ENCODE measurements at regions not wholly inside any gene's neighbourhood (a gene's known extent, or its start where the extent isn't known, plus 50 kb on each side); places are given as distances from the start of the nearest gene placed in this dataset.

DNA sequence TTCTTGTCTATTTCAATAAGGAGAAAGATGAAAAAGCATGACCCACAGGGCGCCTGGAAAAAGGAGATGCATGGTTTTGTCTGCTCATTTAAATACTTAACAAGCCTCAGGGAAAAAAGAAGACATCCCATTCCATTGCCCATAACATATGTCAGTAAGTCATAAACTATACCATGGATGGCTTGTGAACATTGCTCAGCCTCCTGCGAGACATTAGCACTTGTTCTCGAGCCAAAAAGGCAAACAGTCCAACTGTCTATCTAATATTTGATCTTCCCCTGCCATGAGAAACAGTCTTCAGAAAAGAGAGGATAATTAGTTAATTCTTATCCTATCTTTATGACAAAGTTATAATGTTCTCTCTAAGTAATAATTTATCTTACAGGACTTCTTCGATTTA lies 527.4 kb downstream of the HACE1 start:
- Histone ChIP-seq H3K27me3 (no peaks in the 10 kb centered on the region), H3K9me3 (no peaks in the 10 kb centered on the region), H3K4me3 (no peak overlapping the region), H3K4me1 (peaks cover 0 to 6% (median 0%) of the 10 kb centered on the region in 4 donors), H3K36me3 (no peaks in the 10 kb centered on the region), H3K27ac (replicated peaks in 1 of 4) (no peak overlapping the region)
- intact Hi-C loops (cut with DNase I) = no loop called here
- TF ChIP-seq POLR2AphosphoS5 (IDR thresholded peaks at IDR 0.05) (no peak), POLR2A (IDR thresholded peaks at IDR 0.05; ENCODE audit: low read depth) (no peak), EP300 (IDR thresholded peaks at IDR 0.05) (no peak), CTCF (IDR thresholded peaks at IDR 0.05) (no peak)
- no peak for DNase-seq (ENCODE audit: extremely low spot score)
- WGBS = 60% methylated on average over 4 of the region's 4 CpGs

DNA sequence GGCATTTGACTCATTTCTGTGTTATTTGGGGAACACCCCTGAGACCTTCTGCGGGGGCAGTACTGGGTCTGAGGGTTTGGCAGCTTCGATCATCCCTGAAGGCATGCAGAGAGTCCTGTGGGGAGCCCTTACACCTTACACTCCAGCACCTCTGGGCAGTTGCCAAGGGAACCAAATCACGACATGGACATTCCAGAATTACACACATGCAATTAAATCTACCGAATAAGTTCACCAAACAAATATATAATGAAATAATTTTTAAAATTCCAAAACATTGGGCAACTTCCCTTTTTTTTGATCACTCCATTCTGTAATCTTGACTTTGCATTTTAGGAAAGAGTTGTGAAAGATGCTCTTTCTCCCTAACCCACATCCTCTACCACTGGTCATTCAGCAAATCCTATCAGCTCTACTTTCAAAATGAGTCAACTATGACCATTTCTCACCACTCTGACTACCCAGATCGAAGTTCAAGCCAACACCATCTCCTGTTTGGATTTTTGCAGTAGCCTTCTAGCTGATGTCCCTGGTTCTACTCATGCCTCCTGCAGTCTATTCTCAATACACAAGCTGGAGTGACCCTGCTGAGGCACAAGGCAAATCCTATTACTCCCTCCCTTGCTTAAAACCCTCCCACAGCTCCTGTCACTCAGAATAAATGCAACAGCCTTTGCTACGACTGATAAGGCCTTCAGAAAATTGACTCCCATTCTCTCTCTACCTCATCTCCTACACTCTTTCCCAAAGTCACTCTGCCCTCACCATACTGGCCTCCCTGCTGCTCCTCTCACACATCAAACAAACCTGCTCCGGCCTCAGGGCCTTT lies 533.3 kb downstream of the HACE1 start:
- H3K27me3 ChIP-seq = no peaks in the 10 kb centered on the region
- no peak overlapping the region for H3K4me3 ChIP-seq
- WGBS = 78% methylated on average over 7 of the region's 7 CpGs
- TF ChIP-seq CTCF (IDR thresholded peaks at IDR 0.05) = no peak
- no peak for TF ChIP-seq EP300 (IDR thresholded peaks at IDR 0.05)
- TF ChIP-seq POLR2AphosphoS5 (IDR thresholded peaks at IDR 0.05) = no peak
- no peak for TF ChIP-seq POLR2A (IDR thresholded peaks at IDR 0.05; ENCODE audit: low read depth)
- H3K36me3 ChIP-seq = no peaks in the 10 kb centered on the region
- H3K27ac ChIP-seq (replicated peaks in 1 of 4) = no peak overlapping the region
- H3K9me3 ChIP-seq = no peaks in the 10 kb centered on the region
- DNase-seq (ENCODE audit: extremely low spot score) = no peak
- intact Hi-C loops (cut with DNase I) = no loop called here
- H3K4me1 ChIP-seq = peaks cover 0 to 4% (median 2%) of the 10 kb centered on the region in 4 donors

GRCh38 chr6:104325341-104326172 lies 534.2 kb downstream of the HACE1 start:
- no peaks in the 10 kb centered on the region for H3K9me3 ChIP-seq
- DNase-seq (ENCODE audit: extremely low spot score) = no peak
- H3K4me3 ChIP-seq = no peak overlapping the region
- no peaks in the 10 kb centered on the region for H3K27me3 ChIP-seq
- intact Hi-C loops (cut with DNase I) = no loop called here
- no peaks in the 10 kb centered on the region for H3K36me3 ChIP-seq
- no peak overlapping the region for H3K27ac ChIP-seq (replicated peaks in 1 of 4)
- no peak for TF ChIP-seq POLR2AphosphoS5 (IDR thresholded peaks at IDR 0.05)
- TF ChIP-seq CTCF (IDR thresholded peaks at IDR 0.05) = peak; percentile 26 to 57 (median 41)
- TF ChIP-seq EP300 (IDR thresholded peaks at IDR 0.05) = no peak
- TF ChIP-seq POLR2A (IDR thresholded peaks at IDR 0.05; ENCODE audit: low read depth) = no peak
- 23% methylated on average over 9 of the region's 9 CpGs for WGBS
- H3K4me1 ChIP-seq = peaks cover 0 to 4% (median 2%) of the 10 kb centered on the region in 4 donors

GRCh38 chr6:104324301-104324700 lies 535.4 kb downstream of the HACE1 start:
- no peak overlapping the region for H3K27ac ChIP-seq (replicated peaks in 1 of 4)
- DNase-seq (ENCODE audit: extremely low spot score) = no peak
- intact Hi-C loops (cut with DNase I) = no loop called here
- no peak for TF ChIP-seq EP300 (IDR thresholded peaks at IDR 0.05)
- TF ChIP-seq POLR2A (IDR thresholded peaks at IDR 0.05; ENCODE audit: low read depth) = no peak
- TF ChIP-seq CTCF (IDR thresholded peaks at IDR 0.05) = no peak
- TF ChIP-seq POLR2AphosphoS5 (IDR thresholded peaks at IDR 0.05) = no peak
- no peaks in the 10 kb centered on the region for H3K27me3 ChIP-seq
- H3K4me1 ChIP-seq = peaks cover 0 to 4% (median 2%) of the 10 kb centered on the region in 4 donors
- WGBS = 100% methylated on average over 1 of the region's 1 CpG
- no peak overlapping the region for H3K4me3 ChIP-seq
- no peaks in the 10 kb centered on the region for H3K36me3 ChIP-seq
- H3K9me3 ChIP-seq = no peaks in the 10 kb centered on the region

Data from esophagus muscularis mucosa (tissue), 4 donors.